Amniotic stem cell (primary cell): ENCODE measurements at regions not wholly inside any gene's neighbourhood (a gene's known extent, or its start where the extent isn't known, plus 50 kb on each side); places are given as distances from the start of the nearest gene placed in this dataset.

Experiments
- DNase-seq: peaks from one replicate; lab custom pipeline; 2025; lab: John Stamatoyannopoulos, UW

DNA sequence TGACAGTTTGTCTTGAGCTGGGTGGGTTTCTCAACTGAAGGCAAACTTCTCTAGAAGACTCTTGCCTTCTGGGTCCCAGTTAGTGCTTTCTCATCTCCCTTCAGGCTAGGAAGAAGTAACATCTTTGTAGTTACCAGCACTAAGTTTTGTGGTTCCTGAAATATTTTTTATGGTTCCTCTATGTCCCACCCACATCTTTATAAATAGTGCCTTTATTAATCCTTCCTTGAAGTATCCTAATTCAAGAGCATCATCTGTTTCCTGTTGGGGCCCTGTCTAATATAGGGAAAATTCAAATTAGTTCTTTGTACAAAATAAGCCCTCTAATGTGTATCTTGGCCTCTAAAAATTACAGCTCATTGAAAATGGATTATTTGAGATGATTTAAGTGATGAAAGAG is 147.4 kb upstream of the MAOA start:
- DNase-seq, result no peak

DNA sequence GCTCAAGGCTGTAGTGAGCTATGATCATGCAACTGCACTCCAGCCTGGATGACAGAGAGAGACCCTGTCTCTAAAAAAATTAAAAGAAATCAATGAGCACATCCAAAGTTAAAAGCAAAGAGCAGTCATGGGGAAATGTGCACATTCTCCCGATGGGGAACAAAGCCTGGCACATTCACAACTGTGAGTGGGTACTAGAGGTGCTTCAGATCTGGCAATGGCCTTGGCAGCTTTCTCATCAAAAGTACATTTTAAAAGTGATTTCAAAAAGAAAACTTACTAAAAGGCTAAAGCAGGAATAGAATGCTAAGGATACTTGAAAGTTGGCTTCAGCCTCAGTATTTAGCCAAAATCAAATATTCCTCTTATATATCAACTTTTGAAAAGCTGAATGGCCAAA is 145.9 kb upstream of the MAOA start:
- DNase-seq, result no peak

DNA sequence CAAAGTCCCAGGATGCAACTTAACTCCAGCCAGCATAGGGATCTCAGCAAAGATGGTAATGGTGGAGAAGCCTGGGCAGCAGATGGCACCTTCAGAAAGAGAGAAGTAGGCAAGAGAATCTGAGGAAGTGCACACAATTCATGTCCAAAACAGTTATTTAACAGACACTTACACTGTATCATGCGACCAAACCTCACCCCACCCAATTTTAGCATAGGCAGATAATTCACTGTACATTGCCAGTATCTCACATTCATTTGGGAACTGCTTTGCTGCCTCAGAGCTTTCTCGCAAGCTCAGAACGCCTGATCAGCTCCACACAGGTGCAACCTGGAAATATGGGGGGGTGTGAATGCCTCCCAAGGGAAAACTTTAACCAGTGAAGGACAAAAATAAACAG is 143.0 kb upstream of the MAOA start:
- no peak for DNase-seq

GRCh38 chrX:43514820-43515219 is 141.3 kb upstream of the MAOA start:
- no peak for DNase-seq

- no peak for DNase-seq
Observed at GRCh38 chrX:43522582-43522981, 133.5 kb upstream of the MAOA start.

DNA sequence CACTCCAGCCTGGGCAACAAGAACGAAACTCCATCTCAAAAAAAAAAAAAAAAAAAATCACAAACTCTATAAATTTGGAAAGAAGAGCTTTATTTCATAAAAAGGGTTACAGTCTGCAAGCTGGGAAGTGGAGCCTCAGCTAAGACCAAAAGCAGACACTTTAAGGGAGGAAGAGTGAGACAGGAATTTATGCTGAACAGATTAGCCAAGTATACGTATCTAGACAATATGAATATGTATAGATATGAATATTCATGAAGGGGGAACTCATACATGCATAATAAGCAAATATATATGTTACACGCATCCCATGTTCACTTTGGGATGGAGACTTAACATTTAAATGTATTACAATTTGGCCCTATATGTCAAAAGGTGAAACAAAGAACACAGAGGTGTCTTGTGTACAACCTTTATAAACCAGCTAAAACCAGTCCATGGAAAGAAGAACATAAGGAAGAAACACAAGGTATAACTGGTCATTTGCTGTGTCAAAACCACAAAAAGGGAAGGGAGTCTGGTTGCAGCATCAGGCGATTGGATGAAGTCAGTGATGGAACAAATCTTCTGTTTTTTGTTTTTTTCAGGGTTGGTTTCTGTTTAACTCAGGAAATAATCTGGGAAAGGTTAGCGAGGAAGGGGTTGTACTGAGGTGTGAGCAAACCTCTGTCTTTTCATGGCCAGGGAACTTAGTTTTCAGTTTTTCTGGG is 130.0 kb upstream of the MAOA start:
- no peak for DNase-seq

DNA sequence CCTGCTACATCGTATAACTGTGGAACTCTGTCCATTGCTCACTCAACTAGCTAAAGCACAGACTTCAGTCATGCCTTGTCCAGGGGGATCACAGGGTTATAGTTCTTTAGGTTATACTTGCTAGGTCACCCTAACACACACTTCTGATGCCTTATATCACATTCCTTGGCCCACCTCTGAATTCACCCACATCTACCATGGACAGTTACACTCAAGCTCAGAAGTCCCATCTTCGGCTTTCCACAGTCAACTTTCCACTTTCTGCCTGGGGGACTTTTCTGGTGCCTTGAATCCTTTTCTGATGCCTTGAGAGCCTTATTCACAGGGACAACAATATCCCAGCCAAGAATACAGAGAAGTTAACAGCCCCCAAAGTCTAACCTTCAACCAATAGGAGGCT is 129.2 kb upstream of the MAOA start:
- no peak for DNase-seq

GRCh38 chrX:43527801-43528200 is 128.3 kb upstream of the MAOA start:
- no peak for DNase-seq

DNA sequence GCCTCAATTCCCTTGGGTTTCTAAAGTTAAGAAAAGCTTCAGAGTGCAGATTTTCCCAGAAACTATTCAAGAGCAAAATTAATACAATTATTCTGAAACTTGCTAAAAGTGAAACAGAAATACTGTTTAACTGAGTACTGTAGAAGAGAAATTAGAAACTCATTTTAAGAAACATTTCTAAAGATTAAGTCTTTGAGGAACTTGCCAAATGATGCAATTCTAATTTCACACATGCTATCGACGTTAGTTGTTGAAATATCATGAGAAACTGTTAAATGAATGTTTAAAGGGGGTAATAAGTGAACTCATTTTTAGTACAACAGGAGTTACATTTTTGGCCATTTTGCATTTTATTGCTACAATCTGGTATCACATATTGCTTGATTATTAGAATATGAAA is 125.3 kb upstream of the MAOA start:
- no peak for DNase-seq

DNA sequence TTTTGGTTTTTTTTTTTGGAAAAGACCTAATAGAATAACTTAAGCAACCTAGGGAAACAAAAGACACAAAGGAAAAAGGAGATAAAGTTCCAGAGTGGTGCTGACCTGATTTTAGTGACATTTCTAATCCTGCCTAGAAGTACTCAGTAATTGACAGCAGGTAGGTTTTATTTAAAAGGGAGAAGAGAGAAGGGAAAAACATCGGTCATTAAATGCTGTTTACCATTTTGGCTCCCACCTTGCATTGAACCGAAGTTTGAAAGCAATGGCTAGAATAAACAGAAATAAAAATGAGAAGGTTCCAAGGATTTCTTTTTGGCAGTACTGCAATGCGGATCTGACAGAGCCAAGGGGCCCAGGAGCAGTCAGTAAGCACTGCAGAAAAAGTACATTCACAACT is 115.8 kb upstream of the MAOA start:
- no peak for DNase-seq

GRCh38 chrX:43551590-43551989 is 104.5 kb upstream of the MAOA start:
- DNase-seq, result no peak

DNA sequence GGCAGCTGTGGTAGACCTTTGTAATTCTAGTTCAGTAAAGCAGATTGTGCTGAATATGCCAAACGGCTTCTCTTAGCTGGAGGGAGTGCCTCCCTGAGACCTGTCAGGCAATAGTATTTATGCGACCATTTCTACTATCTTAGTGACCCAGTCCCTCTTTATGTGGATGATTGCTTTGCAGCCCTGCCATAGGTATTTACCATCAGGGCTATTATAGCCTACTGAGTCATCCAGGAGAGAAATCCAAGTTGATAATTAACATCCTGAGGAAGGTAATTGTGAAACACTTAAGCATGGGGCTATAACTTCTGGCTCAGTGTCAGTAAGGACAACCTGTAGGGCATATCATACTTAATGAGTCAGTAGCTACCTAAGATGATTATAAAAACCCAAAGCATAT is 103.9 kb upstream of the MAOA start:
- no peak for DNase-seq

- no peak for DNase-seq
Observed at GRCh38 chrX:43552703-43553102, 103.4 kb upstream of the MAOA start.

DNA sequence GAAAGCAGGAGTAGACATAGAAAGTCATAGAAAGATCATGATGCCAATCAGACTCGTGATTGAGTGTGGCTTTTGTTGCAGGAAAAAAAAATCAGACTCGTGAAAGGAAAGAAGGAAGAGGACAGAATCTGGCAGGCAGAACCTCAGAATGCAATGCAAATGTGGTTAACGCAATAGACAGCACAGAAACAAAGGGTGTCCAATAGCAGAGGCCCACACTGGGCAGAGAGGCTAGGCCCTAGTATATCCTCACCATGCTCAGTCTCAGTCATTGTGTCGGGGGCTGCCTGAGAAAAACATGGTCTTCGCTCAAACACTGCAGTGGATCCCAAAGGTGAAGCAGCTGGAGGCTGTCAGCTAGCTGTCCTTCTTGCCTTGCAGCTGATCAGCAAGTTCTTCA is 102.8 kb upstream of the MAOA start:
- no peak for DNase-seq

DNA sequence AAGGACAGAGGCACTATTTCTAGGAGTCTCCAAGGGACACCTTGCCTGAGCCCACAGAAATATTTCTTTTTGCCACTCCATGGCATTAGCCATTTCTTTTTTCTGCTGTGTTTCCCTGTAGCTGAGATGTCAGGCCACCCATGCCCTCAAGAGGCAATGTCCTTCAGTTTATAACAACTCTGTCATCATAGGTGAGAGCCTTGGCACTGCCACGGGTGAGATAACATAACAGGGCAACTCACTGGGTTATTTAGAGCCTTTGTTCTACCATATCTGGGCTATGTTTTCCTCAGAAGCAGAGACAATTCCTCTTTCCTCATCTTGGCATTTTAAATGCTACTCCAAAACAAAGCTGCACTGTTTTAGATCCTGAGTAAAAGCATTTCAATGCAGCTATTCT is 99.9 kb upstream of the MAOA start:
- no peak for DNase-seq

- DNase-seq, result peak; percentile 36
Observed at GRCh38 chrX:43557792-43558191, 98.3 kb upstream of the MAOA start.

DNA sequence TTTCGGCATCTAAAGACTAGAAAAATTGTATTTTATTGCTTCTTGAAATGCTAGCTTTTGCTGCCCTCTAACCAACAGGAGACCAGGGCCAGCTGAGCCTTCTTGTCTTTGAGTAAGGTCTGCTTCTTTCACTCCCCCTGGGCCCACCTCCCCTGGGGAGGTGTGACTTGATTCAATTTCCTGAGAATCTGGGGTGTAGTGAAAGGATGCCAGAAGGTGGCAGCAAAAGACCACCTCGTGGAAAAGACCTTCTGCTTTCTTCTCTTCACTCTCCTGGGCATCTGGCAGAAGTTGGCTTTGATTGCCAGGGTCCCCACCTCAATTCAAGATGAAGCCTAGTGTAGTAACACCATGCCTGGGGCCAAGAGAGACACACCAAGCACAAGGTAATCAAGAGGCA is 96.5 kb upstream of the MAOA start:
- no peak for DNase-seq

DNA sequence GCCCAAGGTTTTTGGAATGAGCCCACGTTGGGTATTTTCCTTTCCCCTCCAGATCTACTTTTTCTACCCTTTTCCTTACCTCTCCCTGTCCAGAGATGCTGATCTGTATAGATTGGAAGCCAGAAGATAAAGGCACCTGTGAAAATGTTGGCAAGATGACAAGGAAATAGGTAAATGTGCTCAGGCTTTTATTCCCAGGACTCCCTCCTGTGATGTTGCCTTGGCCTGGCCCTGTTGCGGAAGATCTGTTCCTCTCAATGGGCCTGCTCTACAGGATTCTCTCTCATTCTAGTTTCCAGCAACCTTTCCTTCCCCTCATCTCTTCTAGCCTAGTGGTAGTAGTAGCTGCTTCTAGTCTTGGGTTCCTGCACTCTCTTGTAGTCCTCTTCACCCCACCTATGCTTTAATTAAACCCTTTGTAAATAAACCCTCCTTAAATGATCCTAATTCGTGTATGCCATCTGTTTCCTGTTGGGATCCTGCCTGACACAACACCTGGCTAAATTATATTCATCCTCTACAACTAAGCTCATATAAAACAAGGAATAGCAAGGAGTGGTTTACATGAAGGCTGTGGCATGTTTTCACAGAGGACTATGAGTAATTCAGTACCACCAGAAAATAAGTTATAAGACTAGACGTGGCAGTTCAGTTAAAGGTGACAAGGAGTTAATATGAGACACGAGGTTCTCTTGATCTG is 95.7 kb upstream of the MAOA start:
- DNase-seq, result no peak

DNA sequence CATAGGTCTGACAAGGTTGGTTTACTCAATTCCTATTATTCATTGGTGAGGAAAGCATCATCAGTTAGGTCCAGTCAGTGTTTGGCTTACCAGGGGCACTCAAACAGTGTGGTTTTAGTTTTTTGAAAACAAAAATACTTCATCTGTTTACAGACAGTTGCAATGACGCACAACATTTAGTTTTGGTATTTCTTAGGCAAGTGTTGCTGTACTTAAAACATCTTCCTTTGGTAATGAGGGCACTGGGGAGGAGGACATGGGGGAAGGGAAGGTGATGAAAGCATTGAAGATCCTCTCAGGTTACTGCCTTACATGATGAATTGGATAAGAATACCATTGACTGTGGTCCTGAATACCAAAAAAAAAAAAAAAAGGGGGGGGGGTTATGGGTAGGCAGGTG is 93.7 kb upstream of the MAOA start:
- no peak for DNase-seq

GRCh38 chrX:43564953-43565352 is 91.1 kb upstream of the MAOA start:
- no peak for DNase-seq

GRCh38 chrX:43566170-43566569 is 89.9 kb upstream of the MAOA start:
- no peak for DNase-seq

GRCh38 chrX:43573441-43574015 is 82.6 kb upstream of the MAOA start:
- no peak for DNase-seq

- no peak for DNase-seq
Observed at GRCh38 chrX:43580621-43581020, 75.5 kb upstream of the MAOA start.

DNA sequence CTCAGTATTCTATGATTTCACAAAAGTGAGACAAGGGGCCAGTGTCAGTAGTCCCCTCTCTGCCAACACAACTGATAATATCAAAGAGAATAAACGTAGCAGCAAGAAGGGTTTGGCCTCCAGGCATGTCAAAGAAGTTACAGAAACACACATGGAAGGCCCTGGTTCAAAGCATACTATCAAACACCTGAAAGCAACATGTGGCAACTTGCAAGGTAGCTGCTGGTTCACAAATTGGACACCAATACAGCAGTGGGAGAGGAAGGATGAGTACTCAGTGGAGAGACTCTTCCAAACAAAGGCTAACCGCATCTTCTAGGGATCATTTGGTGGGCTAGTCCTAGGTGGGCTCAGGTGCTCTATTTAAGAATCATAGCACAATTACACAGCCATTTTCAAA is 74.9 kb upstream of the MAOA start:
- no peak for DNase-seq
